C1 segment of cervical spinal cord (tissue), 14 donors: ENCODE measurements at regions not wholly inside any gene's neighbourhood (a gene's known extent, or its start where the extent isn't known, plus 50 kb on each side); places are given as distances from the start of the nearest gene placed in this dataset.
A peak's percentile ranks its signal among the peaks of the same experiment; 100 is the strongest.
"Not testable (repeated sequence)": the region's sequence is repeated elsewhere in the genome, so short reads cannot be mapped to it uniquely, and the experiment has no call there.

Source experiments
- DNase-seq, 14 donors: peaks; one replicate each; lab custom pipeline; 2025; lab: John Stamatoyannopoulos, UW

- no peak for DNase-seq
Measured at GRCh38 chr21:14903172-14903865, 161.5 kb downstream of the NRIP1 start.

GRCh38 chr21:14901482-14901958, 163.3 kb downstream of the NRIP1 start:
- no peak for DNase-seq

GRCh38 chr21:14900611-14901010, 164.2 kb downstream of the NRIP1 start:
- no peak for DNase-seq

- DNase-seq = no peak
Measured at GRCh38 chr21:14900058-14900457, 164.7 kb downstream of the NRIP1 start.

- DNase-seq = no peak
Measured at GRCh38 chr21:14895792-14896191, 169.0 kb downstream of the NRIP1 start.

GRCh38 chr21:14890141-14890540, 174.7 kb downstream of the NRIP1 start:
- no peak for DNase-seq

GRCh38 chr21:14889080-14889810, 175.6 kb downstream of the NRIP1 start:
- no peak for DNase-seq

GRCh38 chr21:14888202-14888601, 176.6 kb downstream of the NRIP1 start:
- DNase-seq = no peak

GRCh38 chr21:14886001-14886400, 178.8 kb downstream of the NRIP1 start:
- DNase-seq = peak in 1 of 14 donors; percentile 68

- no peak for DNase-seq
Measured at GRCh38 chr21:14883351-14883750, 181.4 kb downstream of the NRIP1 start.

GRCh38 chr21:14882545-14882944, 182.3 kb downstream of the NRIP1 start:
- DNase-seq = not testable (repeated sequence)

GRCh38 chr21:14881863-14882499, 182.8 kb downstream of the NRIP1 start:
- no peak for DNase-seq

- DNase-seq = no peak
Measured at GRCh38 chr21:14880922-14881321, 183.9 kb downstream of the NRIP1 start.

GRCh38 chr21:14879458-14879857, 185.3 kb downstream of the NRIP1 start:
- no peak for DNase-seq

- DNase-seq = no peak
Measured at GRCh38 chr21:14878971-14879370, 185.8 kb downstream of the NRIP1 start.

- DNase-seq = no peak
Measured at GRCh38 chr21:14877581-14878228, 187.1 kb downstream of the NRIP1 start.

- DNase-seq = peak in 2 of 14 donors; percentile 11 to 58
Measured at GRCh38 chr21:14876524-14876840, 188.3 kb downstream of the NRIP1 start.

- no peak for DNase-seq
Measured at GRCh38 chr21:14875704-14876523, 188.9 kb downstream of the NRIP1 start.

GRCh38 chr21:14875186-14875585, 189.6 kb downstream of the NRIP1 start:
- DNase-seq = peak in 1 of 14 donors; percentile 27

GRCh38 chr21:14874379-14874778, 190.4 kb downstream of the NRIP1 start:
- no peak for DNase-seq

GRCh38 chr21:14871861-14872260, 192.9 kb downstream of the NRIP1 start:
- DNase-seq = no peak

- DNase-seq = no peak
Measured at GRCh38 chr21:14870853-14871149, 194.0 kb downstream of the NRIP1 start.
